Activated CD4-positive, alpha-beta T cell treated with anti-CD3 and anti-CD28 coated beads for 36 hours (primary cell): ENCODE measurements at regions not wholly inside any gene's neighbourhood (a gene's known extent, or its start where the extent isn't known, plus 50 kb on each side); places are given as distances from the start of the nearest gene placed in this dataset.

Experiments used
- ATAC-seq: fragments of 200-7000 bp; cut with Tn5 transposase; one replicate; pipeline ENCODE4 v1.10.0; 2021; ENCODE audit warnings: mild to moderate bottlenecking, moderate library complexity
- CTCF ChIA-PET: fragments of 350-600 bp; sonication (Branson Sonifier 250); formaldehyde crosslinking; loops from one replicate; lab custom pipeline; 2021; ENCODE audit warnings: antibody characterized with exemption; lab: Charles Lee
- POLR2A ChIA-PET: fragments of 350-600 bp; sonication (Branson Sonifier 250); formaldehyde crosslinking; loops from one replicate; lab custom pipeline; 2021; ENCODE audit warnings: antibody characterized with exemption, inconsistent platforms; lab: Charles Lee
- DNase-seq: peaks from one replicate; pipeline ENCODE4 v3.0.0-alpha.2; 2020
- H3K27ac Mint-ChIP-seq: one replicate; pipeline ENCODE4 v1.8.0; 2021; ENCODE audit warnings: mixed read lengths
- H3K27me3 Mint-ChIP-seq: one replicate; pipeline ENCODE4 v1.8.0; 2021; ENCODE audit warnings: mixed read lengths
- H3K36me3 Mint-ChIP-seq: one replicate; pipeline ENCODE4 v1.8.0; 2021; ENCODE audit warnings: low read depth, mixed read lengths
- H3K4me1 Mint-ChIP-seq: one replicate; pipeline ENCODE4 v1.8.0; 2021; ENCODE audit warnings: mixed read lengths
- H3K4me3 Mint-ChIP-seq: one replicate; pipeline ENCODE4 v1.8.0; 2021; ENCODE audit warnings: mild to moderate bottlenecking, moderate library complexity, mixed read lengths
- H3K9me3 Mint-ChIP-seq: one replicate; pipeline ENCODE4 v1.8.0; 2021; ENCODE audit warnings: low read depth, mixed read lengths
- intact Hi-C, 2 experiments: fragments of 100-400 bp; cut with DNase I in 1 of 2; cut with micrococcal nuclease in 1 of 2; formaldehyde crosslinking; loops; one replicate each; pipeline versions ENCODE4 v1.14.2 to v1.15.1; 2022 to 2024; cut with DNase I, micrococcal nuclease

GRCh38 chr22:48204296-48204695 lies 1441.8 kb downstream of the TBC1D22A start:
- POLR2A ChIA-PET: no interaction called here

GRCh38 chr22:48199667-48200066 lies 1437.2 kb downstream of the TBC1D22A start:
- intact Hi-C loops: no loop called here
- H3K4me3 Mint-ChIP-seq: no peak overlapping the region
- no peak for ATAC-seq
- no peak overlapping the region for H3K27ac Mint-ChIP-seq
- POLR2A ChIA-PET: no interaction called here
- CTCF ChIA-PET: no interaction called here
- no peaks in the 10 kb centered on the region for H3K9me3 Mint-ChIP-seq
- peaks cover 9% of the 10 kb centered on the region for H3K27me3 Mint-ChIP-seq
- no peaks in the 10 kb centered on the region for H3K4me1 Mint-ChIP-seq
- no peaks in the 10 kb centered on the region for H3K36me3 Mint-ChIP-seq
- DNase-seq: no peak

More at GRCh38 chr22:48204296-48204695, 1441.8 kb downstream of the TBC1D22A start:
- peaks cover 4% of the 10 kb centered on the region for H3K27me3 Mint-ChIP-seq
- H3K36me3 Mint-ChIP-seq: no peaks in the 10 kb centered on the region
- no peak overlapping the region for H3K27ac Mint-ChIP-seq
- DNase-seq (no peak), ATAC-seq (no peak)
- H3K4me3 Mint-ChIP-seq: no peak overlapping the region
- intact Hi-C loops: no loop called here
- no peaks in the 10 kb centered on the region for H3K4me1 Mint-ChIP-seq
- peaks cover 2% of the 10 kb centered on the region for H3K9me3 Mint-ChIP-seq
- CTCF ChIA-PET: no interaction called here

GRCh38 chr22:48198489-48199459 lies 1436.3 kb downstream of the TBC1D22A start:
- no peaks in the 10 kb centered on the region for H3K36me3 Mint-ChIP-seq
- DNase-seq (no peak), ATAC-seq (no peak)
- CTCF ChIA-PET: no interaction called here
- no peak overlapping the region for H3K27ac Mint-ChIP-seq
- H3K9me3 Mint-ChIP-seq: no peaks in the 10 kb centered on the region
- intact Hi-C loops: no loop called here
- H3K4me3 Mint-ChIP-seq: no peak overlapping the region
- POLR2A ChIA-PET: no interaction called here
- H3K4me1 Mint-ChIP-seq: no peaks in the 10 kb centered on the region
- peaks cover 10% of the 10 kb centered on the region for H3K27me3 Mint-ChIP-seq

GRCh38 chr22:48197189-48197690 lies 1434.8 kb downstream of the TBC1D22A start:
- Mint-ChIP-seq H3K4me1 (no peaks in the 10 kb centered on the region), H3K27me3 (peaks cover 10% of the 10 kb centered on the region), H3K4me3 (no peak overlapping the region), H3K27ac (no peak overlapping the region), H3K36me3 (no peaks in the 10 kb centered on the region), H3K9me3 (peaks cover 5% of the 10 kb centered on the region)
- ATAC-seq (no peak), DNase-seq (no peak)
- intact Hi-C loops: no loop called here
- CTCF ChIA-PET: no interaction called here
- POLR2A ChIA-PET: no interaction called here

- H3K27me3 Mint-ChIP-seq: peaks cover 8% of the 10 kb centered on the region
- no peak overlapping the region for H3K27ac Mint-ChIP-seq
- DNase-seq (no peak), ATAC-seq (no peak)
- peaks cover 4% of the 10 kb centered on the region for H3K4me1 Mint-ChIP-seq
- intact Hi-C loops: no loop called here
- H3K9me3 Mint-ChIP-seq: peaks cover 15% of the 10 kb centered on the region
- no peak overlapping the region for H3K4me3 Mint-ChIP-seq
- H3K36me3 Mint-ChIP-seq: peaks cover 4% of the 10 kb centered on the region
- ChIA-PET CTCF (no interaction called here), POLR2A (no interaction called here)
Observed at GRCh38 chr22:48192920-48193319, 1430.5 kb downstream of the TBC1D22A start.

- Mint-ChIP-seq H3K9me3 (peaks cover 15% of the 10 kb centered on the region), H3K4me1 (peaks cover 4% of the 10 kb centered on the region), H3K4me3 (no peak overlapping the region), H3K36me3 (peaks cover 4% of the 10 kb centered on the region), H3K27ac (no peak overlapping the region), H3K27me3 (peaks cover 10% of the 10 kb centered on the region)
- ATAC-seq (no peak), DNase-seq (no peak)
- ChIA-PET POLR2A (no interaction called here), CTCF (no interaction called here)
- intact Hi-C loops: no loop called here
Observed at GRCh38 chr22:48192071-48192470, 1429.6 kb downstream of the TBC1D22A start.

GRCh38 chr22:48188231-48188721 lies 1425.8 kb downstream of the TBC1D22A start:
- Mint-ChIP-seq H3K36me3 (peaks cover 4% of the 10 kb centered on the region), H3K4me3 (no peak overlapping the region), H3K27me3 (peaks cover 3% of the 10 kb centered on the region), H3K27ac (no peak overlapping the region), H3K4me1 (peaks cover 4% of the 10 kb centered on the region), H3K9me3 (peaks cover 15% of the 10 kb centered on the region)
- ChIA-PET CTCF (interaction anchor here (0.5 kb wide), 1 partner anchor 172 kb away, joined by 3 read pairs; no protein-coding TSS in a partner anchor), POLR2A (no interaction called here)
- peak; percentile 43 for DNase-seq
- no peak for ATAC-seq
- intact Hi-C loops: no loop called here

- CTCF ChIA-PET: no interaction called here
- peaks cover 4% of the 10 kb centered on the region for H3K36me3 Mint-ChIP-seq
- H3K9me3 Mint-ChIP-seq: peaks cover 11% of the 10 kb centered on the region
- ATAC-seq (no peak), DNase-seq (no peak)
- peaks cover 4% of the 10 kb centered on the region for H3K4me1 Mint-ChIP-seq
- POLR2A ChIA-PET: no interaction called here
- H3K27ac Mint-ChIP-seq: no peak overlapping the region
- peaks cover 3% of the 10 kb centered on the region for H3K27me3 Mint-ChIP-seq
- no peak overlapping the region for H3K4me3 Mint-ChIP-seq
- intact Hi-C loops: no loop called here
Observed at GRCh38 chr22:48187356-48187755, 1424.9 kb downstream of the TBC1D22A start.

- H3K4me1 Mint-ChIP-seq: peaks cover 4% of the 10 kb centered on the region
- ChIA-PET POLR2A (no interaction called here), CTCF (no interaction called here)
- peaks cover 2% of the 10 kb centered on the region for H3K36me3 Mint-ChIP-seq
- H3K27me3 Mint-ChIP-seq: peaks cover 3% of the 10 kb centered on the region
- intact Hi-C loops: no loop called here
- ATAC-seq: no peak
- peaks cover 5% of the 10 kb centered on the region for H3K9me3 Mint-ChIP-seq
- H3K4me3 Mint-ChIP-seq: no peak overlapping the region
- H3K27ac Mint-ChIP-seq: no peak overlapping the region
- no peak for DNase-seq
Observed at GRCh38 chr22:48186146-48186790, 1423.8 kb downstream of the TBC1D22A start.

- H3K36me3 Mint-ChIP-seq: no peaks in the 10 kb centered on the region
- ATAC-seq: no peak
- intact Hi-C loops: no loop called here
Observed at GRCh38 chr22:48185071-48186055, 1422.9 kb downstream of the TBC1D22A start.

More at GRCh38 chr22:48185071-48186055, 1422.9 kb downstream of the TBC1D22A start:
- POLR2A ChIA-PET: no interaction called here
- H3K27me3 Mint-ChIP-seq: peaks cover 3% of the 10 kb centered on the region
- no peak overlapping the region for H3K4me3 Mint-ChIP-seq
- CTCF ChIA-PET: no interaction called here
- H3K27ac Mint-ChIP-seq: no peak overlapping the region
- no peaks in the 10 kb centered on the region for H3K9me3 Mint-ChIP-seq
- DNase-seq: no peak
- peaks cover 4% of the 10 kb centered on the region for H3K4me1 Mint-ChIP-seq
